ENCODE measurements at regions not wholly inside any gene's neighbourhood (a gene's known extent, or its start where the extent isn't known, plus 50 kb on each side); places are given as distances from the start of the nearest gene placed in this dataset.

DNA sequence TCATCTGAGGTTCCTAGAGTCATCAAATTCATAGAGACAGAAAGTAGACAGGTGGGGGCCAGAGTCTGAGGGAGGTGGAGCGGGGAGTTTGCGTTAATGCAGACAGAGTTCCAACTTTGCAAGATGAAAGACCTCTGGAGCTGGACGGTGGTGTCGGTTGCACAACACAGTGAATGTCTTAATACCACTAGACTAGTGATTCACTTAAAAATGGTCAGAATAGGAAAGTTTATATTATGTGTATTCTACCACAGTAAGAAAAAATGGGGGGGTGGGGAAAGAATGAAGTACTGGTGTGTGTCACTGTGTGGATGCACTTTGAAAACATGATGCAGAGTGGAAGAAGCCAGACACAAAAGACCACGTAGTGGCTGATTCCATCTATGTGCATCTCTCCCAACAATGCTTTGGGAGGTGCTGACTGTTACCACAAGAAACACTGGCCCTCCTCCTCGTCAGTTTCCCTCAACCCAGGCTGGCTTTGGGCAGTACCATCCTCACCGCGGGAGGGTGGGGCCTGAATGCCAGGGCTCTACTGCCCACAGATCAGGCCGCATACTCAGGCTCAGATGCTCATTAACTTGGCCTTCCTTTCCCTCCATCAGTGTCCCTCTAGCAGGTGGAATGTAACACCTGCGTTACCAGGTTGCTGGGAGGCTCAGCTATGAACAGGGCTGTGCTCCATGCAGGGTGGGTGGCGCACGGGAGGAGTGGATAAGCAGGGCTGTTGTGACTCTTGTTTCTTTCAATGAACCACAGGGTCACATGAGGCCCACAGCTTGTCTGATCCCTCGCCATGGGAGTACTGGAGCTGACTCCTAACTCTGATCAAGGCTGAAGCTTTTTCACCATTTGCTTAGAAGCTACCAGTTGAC is 297.0 kb downstream of the CTTN start:
- TF ChIP-seq, protein P1, sequence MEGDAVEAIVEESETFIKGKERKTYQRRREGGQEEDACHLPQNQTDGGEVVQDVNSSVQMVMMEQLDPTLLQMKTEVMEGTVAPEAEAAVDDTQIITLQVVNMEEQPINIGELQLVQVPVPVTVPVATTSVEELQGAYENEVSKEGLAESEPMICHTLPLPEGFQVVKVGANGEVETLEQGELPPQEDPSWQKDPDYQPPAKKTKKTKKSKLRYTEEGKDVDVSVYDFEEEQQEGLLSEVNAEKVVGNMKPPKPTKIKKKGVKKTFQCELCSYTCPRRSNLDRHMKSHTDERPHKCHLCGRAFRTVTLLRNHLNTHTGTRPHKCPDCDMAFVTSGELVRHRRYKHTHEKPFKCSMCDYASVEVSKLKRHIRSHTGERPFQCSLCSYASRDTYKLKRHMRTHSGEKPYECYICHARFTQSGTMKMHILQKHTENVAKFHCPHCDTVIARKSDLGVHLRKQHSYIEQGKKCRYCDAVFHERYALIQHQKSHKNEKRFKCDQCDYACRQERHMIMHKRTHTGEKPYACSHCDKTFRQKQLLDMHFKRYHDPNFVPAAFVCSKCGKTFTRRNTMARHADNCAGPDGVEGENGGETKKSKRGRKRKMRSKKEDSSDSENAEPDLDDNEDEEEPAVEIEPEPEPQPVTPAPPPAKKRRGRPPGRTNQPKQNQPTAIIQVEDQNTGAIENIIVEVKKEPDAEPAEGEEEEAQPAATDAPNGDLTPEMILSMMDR (IDR thresholded peaks at IDR 0.05), result no peak
- TF ChIP-seq POLR2A (IDR thresholded peaks at IDR 0.05), result no peak

Data from thyroid gland (tissue), 4 donors.